GM19239 (cell line): ENCODE measurements at regions not wholly inside any gene's neighbourhood (a gene's known extent, or its start where the extent isn't known, plus 50 kb on each side); places are given as distances from the start of the nearest gene placed in this dataset.

Source experiments
- DNase-seq: peaks from one replicate; pipeline ENCODE4 v3.0.0; 2011; ENCODE audit warnings: low spot score; ENCODE audit not compliant: insufficient read length
- FAIRE-seq: peaks from 2 replicates; lab custom pipeline; 2011; peaks lifted over from hg19 to GRCh38; lab: Jason Lieb, UNC

- FAIRE-seq, result no peak
- DNase-seq, result no peak
These were observed 392.8 kb upstream of the MIR17HG start for GRCh38 chr13:90954605-90955195.

GRCh38 chr13:90956031-90956430, 391.5 kb upstream of the MIR17HG start:
- no peak for FAIRE-seq

GRCh38 chr13:90958866-90959265, 388.6 kb upstream of the MIR17HG start:
- DNase-seq (no peak), FAIRE-seq (no peak)

More at GRCh38 chr13:90956031-90956430, 391.5 kb upstream of the MIR17HG start:
- no peak for DNase-seq

DNA sequence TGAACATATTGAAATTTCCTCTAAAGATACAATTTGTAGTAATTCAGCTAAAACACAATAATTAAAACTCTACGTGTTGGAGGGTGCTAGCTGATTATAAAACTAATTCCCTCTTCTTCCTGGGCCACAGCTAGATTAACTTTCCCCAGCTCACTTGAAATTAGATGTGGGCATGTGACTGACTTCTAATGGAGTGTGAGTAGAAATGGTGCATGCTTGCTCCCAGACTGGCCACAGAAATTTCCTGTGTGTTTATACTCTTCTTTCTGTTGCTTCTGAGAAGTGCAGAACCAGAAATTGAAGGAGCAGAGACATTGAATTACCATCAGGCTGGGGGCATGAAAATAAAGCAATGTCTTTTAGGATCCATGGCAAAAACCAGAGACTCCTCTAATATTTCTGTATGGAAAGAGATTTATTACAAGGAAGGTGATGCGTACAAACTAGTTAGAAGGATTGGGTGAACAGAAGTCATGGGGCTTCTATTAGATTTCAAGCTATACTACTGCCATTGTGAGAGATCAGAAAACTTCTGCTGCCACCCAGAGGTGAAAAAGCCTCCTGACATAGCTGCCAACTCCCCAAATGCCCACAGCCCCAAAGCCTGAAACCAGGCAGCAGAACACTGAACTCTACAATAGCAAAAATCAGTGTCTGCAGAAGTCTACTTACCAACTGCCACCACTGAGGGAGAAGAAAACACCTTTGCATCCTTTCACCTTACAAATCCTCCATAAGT, 379.2 kb upstream of the MIR17HG start:
- DNase-seq (no peak), FAIRE-seq (no peak)

GRCh38 chr13:90974249-90974975, 373.1 kb upstream of the MIR17HG start:
- FAIRE-seq (no peak), DNase-seq (no peak)

DNA sequence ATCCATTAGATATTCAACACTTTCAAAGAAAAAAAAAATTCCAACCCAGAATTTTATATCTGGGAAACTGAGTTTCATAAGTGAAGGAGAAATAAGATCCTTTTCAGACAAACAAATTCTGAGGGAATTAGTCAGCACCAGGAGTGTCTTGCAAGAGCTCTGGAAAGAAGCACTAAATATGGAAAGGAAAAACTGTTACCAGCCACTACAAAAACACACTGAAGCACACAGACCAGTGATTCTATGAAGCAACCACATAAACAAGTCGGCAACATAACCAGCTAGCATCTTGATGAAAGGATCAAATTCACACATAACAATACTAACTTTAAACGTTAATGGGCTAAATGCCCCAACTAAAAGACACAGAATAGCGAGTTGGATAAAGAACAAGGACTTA, 368.4 kb upstream of the MIR17HG start:
- no peak for FAIRE-seq
- DNase-seq, result no peak

- DNase-seq, result no peak
- FAIRE-seq, result no peak
These were observed 362.7 kb upstream of the MIR17HG start for GRCh38 chr13:90984756-90985155.

GRCh38 chr13:90995001-90995400, 352.5 kb upstream of the MIR17HG start:
- FAIRE-seq (no peak), DNase-seq (no peak)

- no peak for DNase-seq
- no peak for FAIRE-seq
These were observed 351.9 kb upstream of the MIR17HG start for GRCh38 chr13:90995614-90996013.

DNA sequence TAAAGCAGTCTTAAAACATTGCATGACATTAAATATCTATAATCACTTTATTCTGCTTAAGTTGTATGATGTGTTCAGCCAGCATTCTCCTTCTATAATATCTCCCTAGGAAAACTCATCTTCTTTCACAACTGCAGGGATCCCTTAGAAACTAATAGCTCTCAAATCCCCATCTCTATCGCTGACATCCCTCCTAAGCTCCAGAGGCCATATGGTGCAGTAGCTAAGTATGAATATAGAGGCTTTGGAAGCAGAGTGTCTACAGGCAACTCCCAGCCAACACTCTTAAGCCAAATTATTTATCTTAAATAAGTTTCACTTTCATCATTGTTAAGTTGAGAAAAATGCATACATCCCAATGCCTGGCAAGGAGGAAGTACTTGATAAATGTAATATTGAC, 349.5 kb upstream of the MIR17HG start:
- DNase-seq (no peak), FAIRE-seq (no peak)

DNA sequence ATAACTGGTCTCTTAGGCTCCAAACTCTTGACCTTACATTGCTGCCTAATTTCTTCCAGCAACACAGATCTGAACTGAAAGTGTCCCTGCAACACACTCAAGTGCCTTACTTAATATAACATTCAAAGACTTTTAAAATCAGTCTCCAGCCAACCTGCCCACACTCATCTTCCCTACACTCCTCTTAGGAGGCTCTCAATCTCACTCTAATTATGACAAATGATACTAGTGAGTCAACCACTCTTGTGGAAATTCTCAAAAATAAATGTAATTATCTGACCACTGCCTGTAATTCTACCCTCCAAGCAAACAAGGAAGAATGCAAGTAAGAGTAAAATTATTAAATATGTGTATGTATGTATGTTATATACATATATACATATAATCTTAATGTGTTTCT, 348.1 kb upstream of the MIR17HG start:
- DNase-seq (no peak), FAIRE-seq (no peak)

- FAIRE-seq (no peak), DNase-seq (no peak)
These were observed 346.1 kb upstream of the MIR17HG start for GRCh38 chr13:91001371-91001770.

- FAIRE-seq, result no peak
- DNase-seq, result no peak
These were observed 332.8 kb upstream of the MIR17HG start for GRCh38 chr13:91014696-91015095.

- DNase-seq, result peak; percentile 20
- FAIRE-seq, result peak; percentile 90
These were observed 330.3 kb upstream of the MIR17HG start for GRCh38 chr13:91017031-91017668.

DNA sequence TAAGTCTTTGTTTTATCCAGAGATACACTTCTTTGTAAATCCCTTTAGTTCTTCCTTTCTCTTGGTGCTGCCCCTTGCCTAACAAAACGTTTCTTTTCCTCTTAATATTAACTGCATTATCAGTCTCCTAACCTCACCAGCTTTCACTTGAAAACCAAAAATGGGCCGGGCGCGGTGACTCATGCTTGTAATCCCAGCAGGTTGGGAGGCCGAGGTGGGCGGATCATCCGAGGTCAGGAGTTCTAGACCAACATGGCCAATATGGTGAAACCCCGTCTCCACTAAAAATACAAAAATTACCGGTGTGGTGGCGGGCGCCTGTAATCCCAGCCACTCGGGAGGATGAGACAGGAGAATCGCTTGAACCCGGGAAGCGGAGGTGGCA, 329.8 kb upstream of the MIR17HG start:
- DNase-seq (no peak), FAIRE-seq (no peak)

- DNase-seq, result no peak
These were observed 326.9 kb upstream of the MIR17HG start for GRCh38 chr13:91020461-91021034.

DNA sequence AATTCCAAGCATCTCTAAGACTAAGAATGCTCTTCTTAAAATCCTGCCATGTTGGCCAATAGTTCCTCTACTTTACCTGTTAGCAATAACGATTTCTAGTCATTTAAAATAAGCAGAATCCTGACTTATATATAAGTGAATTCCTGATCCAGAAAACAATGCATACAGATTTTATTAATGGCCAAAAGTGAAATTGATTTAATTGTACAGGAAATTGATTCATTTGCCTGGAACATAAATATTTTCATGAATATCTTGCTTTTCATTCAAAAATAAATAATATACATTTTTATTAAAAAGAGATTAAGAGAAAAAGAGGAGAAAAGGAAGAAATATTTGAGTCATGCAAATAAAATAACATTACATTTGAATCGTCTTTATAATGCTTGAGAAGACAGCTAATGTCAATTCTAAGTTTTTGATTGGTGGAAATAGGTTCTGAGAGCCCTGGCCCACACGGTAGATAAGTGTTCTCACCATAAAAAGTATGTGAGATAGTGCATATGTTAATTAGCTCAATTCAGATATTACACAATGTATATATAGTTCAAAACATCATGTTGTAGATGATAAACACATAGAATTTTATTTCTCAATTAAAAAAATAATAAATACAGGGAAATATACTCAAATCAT, 323.2 kb upstream of the MIR17HG start:
- no peak for FAIRE-seq
- DNase-seq, result no peak

More at GRCh38 chr13:91020461-91021034, 326.9 kb upstream of the MIR17HG start:
- FAIRE-seq, result no peak

- FAIRE-seq (no peak), DNase-seq (no peak)
These were observed 322.0 kb upstream of the MIR17HG start for GRCh38 chr13:91025442-91025841.

DNA sequence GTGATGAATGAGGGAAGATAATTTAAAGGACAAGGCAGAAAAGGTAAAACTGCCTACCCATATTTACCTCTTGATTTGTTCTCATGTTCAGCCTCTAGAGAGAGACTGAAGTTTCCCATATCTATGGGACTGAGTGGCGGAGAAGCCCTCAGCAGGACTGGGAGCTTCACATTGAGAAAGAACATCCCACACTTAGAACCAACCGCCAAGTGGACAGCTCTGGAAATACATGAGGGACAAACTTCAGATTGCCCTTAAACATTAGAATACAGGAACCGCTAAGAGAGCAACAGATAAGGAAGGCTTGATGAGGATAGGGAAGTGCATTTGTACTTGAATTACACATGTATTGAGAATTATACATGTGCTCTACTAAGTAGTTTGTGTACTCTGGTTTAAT, 316.0 kb upstream of the MIR17HG start:
- DNase-seq, result no peak
- no peak for FAIRE-seq

- DNase-seq, result no peak
- no peak for FAIRE-seq
These were observed 315.4 kb upstream of the MIR17HG start for GRCh38 chr13:91032104-91032503.
